Lower leg skin (tissue), 3 donors: ENCODE measurements at regions not wholly inside any gene's neighbourhood (a gene's known extent, or its start where the extent isn't known, plus 50 kb on each side); places are given as distances from the start of the nearest gene placed in this dataset.

Experiments
- CTCF ChIP-seq, 3 donors: fragments of 450-650 bp; IDR thresholded peaks; one replicate each; pipeline ENCODE4 v1.5.1; 2016; ENCODE audit warnings: antibody characterized with exemption in 3 of 3, mild to moderate bottlenecking in 3 of 3, moderate library complexity in 2 of 3
- POLR2A ChIP-seq, 2 donors: fragments of 450-650 bp; IDR thresholded peaks; one replicate each; pipeline ENCODE4 v1.6.1; 2016 to 2017; ENCODE audit warnings: antibody characterized with exemption in 2 of 2, mild to moderate bottlenecking in 1 of 2, moderate library complexity in 1 of 2

- TF ChIP-seq CTCF (IDR thresholded peaks at IDR 0.05) (no peak), POLR2A (IDR thresholded peaks at IDR 0.05) (no peak)
Observed at GRCh38 chr6:142521791-142522190, 220.0 kb downstream of the ADGRG6 start.
